ENCODE measurements at regions not wholly inside any gene's neighbourhood (a gene's known extent, or its start where the extent isn't known, plus 50 kb on each side); places are given as distances from the start of the nearest gene placed in this dataset.

- WGBS, 2 donors = 63 to 66% methylated on average over 2 of the region's 2 CpGs
- Histone ChIP-seq H3K36me3 (ENCODE audit: control insufficient read depth in 2 of 2, insufficient read depth in 2 of 2, low read length in 1 of 2) (no peaks in the 10 kb centered on the region), H3K4me3 (ENCODE audit: low read depth in 1 of 2, low read length in 2 of 2) (no peak overlapping the region)
These were observed 133.0 kb upstream of the FRMD6 start for GRCh38 chr14:51518711-51519110.

GRCh38 chr14:51520087-51520486 is 131.6 kb upstream of the FRMD6 start:
- H3K4me3 ChIP-seq (ENCODE audit: low read depth in 1 of 2, low read length in 2 of 2) = no peak overlapping the region
- H3K36me3 ChIP-seq (ENCODE audit: control insufficient read depth in 2 of 2, insufficient read depth in 2 of 2, low read length in 1 of 2) = no peaks in the 10 kb centered on the region
- H3K9me3 ChIP-seq (ENCODE audit: control insufficient read depth in 2 of 2, insufficient read depth in 1 of 2, low read depth in 1 of 2, low read length in 1 of 2) = no peaks in the 10 kb centered on the region
- H3K27ac ChIP-seq (ENCODE audit: low read depth in 2 of 2, low read length in 1 of 2) = no peak overlapping the region
- no peaks in the 10 kb centered on the region for H3K4me1 ChIP-seq (ENCODE audit: control insufficient read depth in 2 of 2, insufficient read depth in 2 of 2, low read length in 1 of 2)
- no peaks in the 10 kb centered on the region for H3K27me3 ChIP-seq (ENCODE audit: control insufficient read depth in 1 of 2, insufficient read depth in 2 of 2, low read length in 2 of 2)
- 38 to 48% methylated on average over 1 of the region's 1 CpG for WGBS, 2 donors

More at GRCh38 chr14:51518711-51519110, 133.0 kb upstream of the FRMD6 start:
- Histone ChIP-seq H3K4me1 (ENCODE audit: control insufficient read depth in 2 of 2, insufficient read depth in 2 of 2, low read length in 1 of 2) (no peaks in the 10 kb centered on the region), H3K9me3 (ENCODE audit: control insufficient read depth in 2 of 2, insufficient read depth in 1 of 2, low read depth in 1 of 2, low read length in 1 of 2) (no peaks in the 10 kb centered on the region), H3K27me3 (ENCODE audit: control insufficient read depth in 1 of 2, insufficient read depth in 2 of 2, low read length in 2 of 2) (no peaks in the 10 kb centered on the region), H3K27ac (ENCODE audit: low read depth in 2 of 2, low read length in 1 of 2) (no peak overlapping the region)

- no peaks in the 10 kb centered on the region for H3K27me3 ChIP-seq (ENCODE audit: control insufficient read depth in 1 of 2, insufficient read depth in 2 of 2, low read length in 2 of 2)
- H3K36me3 ChIP-seq (ENCODE audit: control insufficient read depth in 2 of 2, insufficient read depth in 2 of 2, low read length in 1 of 2) = no peaks in the 10 kb centered on the region
- H3K4me1 ChIP-seq (ENCODE audit: control insufficient read depth in 2 of 2, insufficient read depth in 2 of 2, low read length in 1 of 2) = no peaks in the 10 kb centered on the region
- no peaks in the 10 kb centered on the region for H3K9me3 ChIP-seq (ENCODE audit: control insufficient read depth in 2 of 2, insufficient read depth in 1 of 2, low read depth in 1 of 2, low read length in 1 of 2)
- no peak overlapping the region for H3K4me3 ChIP-seq (ENCODE audit: low read depth in 1 of 2, low read length in 2 of 2)
- no peak overlapping the region for H3K27ac ChIP-seq (ENCODE audit: low read depth in 2 of 2, low read length in 1 of 2)
These were observed 129.9 kb upstream of the FRMD6 start for GRCh38 chr14:51521764-51522163.

GRCh38 chr14:51523243-51523642 is 128.5 kb upstream of the FRMD6 start:
- no peaks in the 10 kb centered on the region for H3K9me3 ChIP-seq (ENCODE audit: control insufficient read depth in 2 of 2, insufficient read depth in 1 of 2, low read depth in 1 of 2, low read length in 1 of 2)
- no peak overlapping the region for H3K4me3 ChIP-seq (ENCODE audit: low read depth in 1 of 2, low read length in 2 of 2)
- 84 to 91% methylated on average over 4 of the region's 4 CpGs for WGBS, 2 donors
- H3K27ac ChIP-seq (ENCODE audit: low read depth in 2 of 2, low read length in 1 of 2) = no peak overlapping the region
- H3K36me3 ChIP-seq (ENCODE audit: control insufficient read depth in 2 of 2, insufficient read depth in 2 of 2, low read length in 1 of 2) = no peaks in the 10 kb centered on the region
- peaks cover 0 to 2% of the 10 kb centered on the region in 2 donors for H3K4me1 ChIP-seq (ENCODE audit: control insufficient read depth in 2 of 2, insufficient read depth in 2 of 2, low read length in 1 of 2)
- no peaks in the 10 kb centered on the region for H3K27me3 ChIP-seq (ENCODE audit: control insufficient read depth in 1 of 2, insufficient read depth in 2 of 2, low read length in 2 of 2)

- H3K4me1 ChIP-seq (ENCODE audit: control insufficient read depth in 2 of 2, insufficient read depth in 2 of 2, low read length in 1 of 2) = peaks cover 0 to 2% of the 10 kb centered on the region in 2 donors
- 91 to 95% methylated on average over 3 of the region's 3 CpGs for WGBS, 2 donors
- no peaks in the 10 kb centered on the region for H3K27me3 ChIP-seq (ENCODE audit: control insufficient read depth in 1 of 2, insufficient read depth in 2 of 2, low read length in 2 of 2)
These were observed 126.0 kb upstream of the FRMD6 start for GRCh38 chr14:51525739-51526138.

GRCh38 chr14:51527073-51527472 is 124.6 kb upstream of the FRMD6 start:
- WGBS, 2 donors = 29 to 47% methylated on average over 2 of the region's 2 CpGs
- H3K4me3 ChIP-seq (ENCODE audit: low read depth in 1 of 2, low read length in 2 of 2) = no peak overlapping the region
- peaks cover 0 to 2% of the 10 kb centered on the region in 2 donors for H3K4me1 ChIP-seq (ENCODE audit: control insufficient read depth in 2 of 2, insufficient read depth in 2 of 2, low read length in 1 of 2)
- H3K27ac ChIP-seq (ENCODE audit: low read depth in 2 of 2, low read length in 1 of 2) = no peak overlapping the region
- H3K27me3 ChIP-seq (ENCODE audit: control insufficient read depth in 1 of 2, insufficient read depth in 2 of 2, low read length in 2 of 2) = no peaks in the 10 kb centered on the region
- H3K36me3 ChIP-seq (ENCODE audit: control insufficient read depth in 2 of 2, insufficient read depth in 2 of 2, low read length in 1 of 2) = no peaks in the 10 kb centered on the region
- no peaks in the 10 kb centered on the region for H3K9me3 ChIP-seq (ENCODE audit: control insufficient read depth in 2 of 2, insufficient read depth in 1 of 2, low read depth in 1 of 2, low read length in 1 of 2)

More at GRCh38 chr14:51525739-51526138, 126.0 kb upstream of the FRMD6 start:
- H3K27ac ChIP-seq (ENCODE audit: low read depth in 2 of 2, low read length in 1 of 2) = no peak overlapping the region
- H3K36me3 ChIP-seq (ENCODE audit: control insufficient read depth in 2 of 2, insufficient read depth in 2 of 2, low read length in 1 of 2) = no peaks in the 10 kb centered on the region
- H3K4me3 ChIP-seq (ENCODE audit: low read depth in 1 of 2, low read length in 2 of 2) = no peak overlapping the region
- H3K9me3 ChIP-seq (ENCODE audit: control insufficient read depth in 2 of 2, insufficient read depth in 1 of 2, low read depth in 1 of 2, low read length in 1 of 2) = no peaks in the 10 kb centered on the region

- peaks cover 2 to 5% of the 10 kb centered on the region in 2 donors for H3K4me1 ChIP-seq (ENCODE audit: control insufficient read depth in 2 of 2, insufficient read depth in 2 of 2, low read length in 1 of 2)
- no peak overlapping the region for H3K4me3 ChIP-seq (ENCODE audit: low read depth in 1 of 2, low read length in 2 of 2)
- H3K9me3 ChIP-seq (ENCODE audit: control insufficient read depth in 2 of 2, insufficient read depth in 1 of 2, low read depth in 1 of 2, low read length in 1 of 2) = no peaks in the 10 kb centered on the region
- H3K27ac ChIP-seq (ENCODE audit: low read depth in 2 of 2, low read length in 1 of 2) = no peak overlapping the region
- WGBS, 2 donors = 59 to 60% methylated on average over 1 of the region's 1 CpG
- H3K36me3 ChIP-seq (ENCODE audit: control insufficient read depth in 2 of 2, insufficient read depth in 2 of 2, low read length in 1 of 2) = no peaks in the 10 kb centered on the region
- H3K27me3 ChIP-seq (ENCODE audit: control insufficient read depth in 1 of 2, insufficient read depth in 2 of 2, low read length in 2 of 2) = no peaks in the 10 kb centered on the region
These were observed 122.0 kb upstream of the FRMD6 start for GRCh38 chr14:51529736-51530135.

- peaks cover 0 to 5% of the 10 kb centered on the region in 2 donors for H3K4me1 ChIP-seq (ENCODE audit: control insufficient read depth in 2 of 2, insufficient read depth in 2 of 2, low read length in 1 of 2)
- H3K27me3 ChIP-seq (ENCODE audit: control insufficient read depth in 1 of 2, insufficient read depth in 2 of 2, low read length in 2 of 2) = no peaks in the 10 kb centered on the region
- WGBS, 2 donors = 40 to 58% methylated on average over 2 of the region's 2 CpGs
- peak overlapping the region; percentile 1 to 34 for H3K27ac ChIP-seq (ENCODE audit: low read depth in 2 of 2, low read length in 1 of 2)
- H3K36me3 ChIP-seq (ENCODE audit: control insufficient read depth in 2 of 2, insufficient read depth in 2 of 2, low read length in 1 of 2) = no peaks in the 10 kb centered on the region
- no peak overlapping the region for H3K4me3 ChIP-seq (ENCODE audit: low read depth in 1 of 2, low read length in 2 of 2)
- no peaks in the 10 kb centered on the region for H3K9me3 ChIP-seq (ENCODE audit: control insufficient read depth in 2 of 2, insufficient read depth in 1 of 2, low read depth in 1 of 2, low read length in 1 of 2)
These were observed 118.5 kb upstream of the FRMD6 start for GRCh38 chr14:51533160-51533559.

- WGBS, 2 donors = 61 to 62% methylated on average over 3 of the region's 3 CpGs
- peak overlapping the region; percentile 12 to 55 for H3K27ac ChIP-seq (ENCODE audit: low read depth in 2 of 2, low read length in 1 of 2)
These were observed 117.7 kb upstream of the FRMD6 start for GRCh38 chr14:51533872-51534553.

GRCh38 chr14:51534610-51535011 is 117.1 kb upstream of the FRMD6 start:
- H3K27me3 ChIP-seq (ENCODE audit: control insufficient read depth in 1 of 2, insufficient read depth in 2 of 2, low read length in 2 of 2) = no peaks in the 10 kb centered on the region
- no peak overlapping the region for H3K27ac ChIP-seq (ENCODE audit: low read depth in 2 of 2, low read length in 1 of 2)
- H3K4me3 ChIP-seq (ENCODE audit: low read depth in 1 of 2, low read length in 2 of 2) = no peak overlapping the region
- H3K36me3 ChIP-seq (ENCODE audit: control insufficient read depth in 2 of 2, insufficient read depth in 2 of 2, low read length in 1 of 2) = no peaks in the 10 kb centered on the region
- no peaks in the 10 kb centered on the region for H3K9me3 ChIP-seq (ENCODE audit: control insufficient read depth in 2 of 2, insufficient read depth in 1 of 2, low read depth in 1 of 2, low read length in 1 of 2)
- H3K4me1 ChIP-seq (ENCODE audit: control insufficient read depth in 2 of 2, insufficient read depth in 2 of 2, low read length in 1 of 2) = peaks cover 0 to 5% of the 10 kb centered on the region in 2 donors
- 29 to 32% methylated on average over 4 of the region's 4 CpGs for WGBS, 2 donors

More at GRCh38 chr14:51533872-51534553, 117.7 kb upstream of the FRMD6 start:
- Histone ChIP-seq H3K4me3 (ENCODE audit: low read depth in 1 of 2, low read length in 2 of 2) (no peak overlapping the region), H3K36me3 (ENCODE audit: control insufficient read depth in 2 of 2, insufficient read depth in 2 of 2, low read length in 1 of 2) (no peaks in the 10 kb centered on the region), H3K27me3 (ENCODE audit: control insufficient read depth in 1 of 2, insufficient read depth in 2 of 2, low read length in 2 of 2) (no peaks in the 10 kb centered on the region), H3K4me1 (ENCODE audit: control insufficient read depth in 2 of 2, insufficient read depth in 2 of 2, low read length in 1 of 2) (peaks cover 0 to 5% of the 10 kb centered on the region in 2 donors), H3K9me3 (ENCODE audit: control insufficient read depth in 2 of 2, insufficient read depth in 1 of 2, low read depth in 1 of 2, low read length in 1 of 2) (no peaks in the 10 kb centered on the region)

Data from esophagus (tissue), 2 donors.